ENCODE measurements at regions not wholly inside any gene's neighbourhood (a gene's known extent, or its start where the extent isn't known, plus 50 kb on each side); places are given as distances from the start of the nearest gene placed in this dataset.

GRCh38 chr14:25846246-25846645, 751.6 kb downstream of the NOVA1 start:
- Histone ChIP-seq H3K79me2 (ENCODE audit: low read length) (no peaks in the 10 kb centered on the region), H3K4me2 (ENCODE audit: low read length) (no peak overlapping the region), H3K9me3 (ENCODE audit: low read length) (peaks cover 25% of the 10 kb centered on the region; the same call in 1 of the 2 replicates), H4K20me1 (ENCODE audit: low read length) (no peaks in the 10 kb centered on the region), H3K36me3 (ENCODE audit: low read depth, low read length) (no peaks in the 10 kb centered on the region), H2AFZ (ENCODE audit: low read length) (no peak overlapping the region), H3F3A (ENCODE audit: low read length, unreplicated experiment) (no peaks in the 10 kb centered on the region), H3K9me2 (replicated peaks; ENCODE audit: low read length) (no peaks in the 10 kb centered on the region), H3K4me1 (ENCODE audit: insufficient read depth, low read length) (no peaks in the 10 kb centered on the region), H3K9ac (ENCODE audit: low read length) (no peak overlapping the region), H3K27me3 (ENCODE audit: low read length) (no peaks in the 10 kb centered on the region), H3K27ac (ENCODE audit: low read length) (no peak overlapping the region), H3K4me3 (ENCODE audit: low read length) (no peak overlapping the region)
- CTCF ChIA-PET = no interaction called here
- BruUV-seq (replicated peaks) = no TSS peak
- intact Hi-C loops (cut with micrococcal nuclease) = no loop called here
- ATAC-seq (no peak), DNase-seq (no peak)
- TF ChIP-seq EZH2phosphoT487 (IDR thresholded peaks at IDR 0.05; ENCODE audit: borderline replicate concordance, low read length) (no peak), CTCF (conservative IDR thresholded peaks at IDR 0.05; ENCODE audit: low read depth, low read length) (no peak), EZH2 (IDR thresholded peaks at IDR 0.05; ENCODE audit: low read length, unreplicated experiment) (no peak)
- POLR2A ChIA-PET (ENCODE audit: unreplicated experiment) = no interaction called here

- no peaks in the 10 kb centered on the region for H3K4me1 ChIP-seq (ENCODE audit: insufficient read depth, low read length)
- no peak overlapping the region for H3K4me2 ChIP-seq (ENCODE audit: low read length)
- no peak overlapping the region for H2AFZ ChIP-seq (ENCODE audit: low read length)
- H4K20me1 ChIP-seq (ENCODE audit: low read length) = no peaks in the 10 kb centered on the region
- no peak for ATAC-seq
- no peaks in the 10 kb centered on the region for H3K9me2 ChIP-seq (replicated peaks; ENCODE audit: low read length)
- no peak overlapping the region for H3K4me3 ChIP-seq (ENCODE audit: low read length)
- POLR2A ChIA-PET (ENCODE audit: unreplicated experiment) = no interaction called here
- no peak for DNase-seq
- intact Hi-C loops (cut with micrococcal nuclease) = no loop called here
- CTCF ChIA-PET = no interaction called here
- H3K27ac ChIP-seq (ENCODE audit: low read length) = no peak overlapping the region
- no peaks in the 10 kb centered on the region for H3K27me3 ChIP-seq (ENCODE audit: low read length)
- no peaks in the 10 kb centered on the region for H3F3A ChIP-seq (ENCODE audit: low read length, unreplicated experiment)
- H3K9ac ChIP-seq (ENCODE audit: low read length) = no peak overlapping the region
- H3K9me3 ChIP-seq (ENCODE audit: low read length) = peaks cover 19% of the 10 kb centered on the region; the same call in 1 of the 2 replicates
- no TSS peak for BruUV-seq (replicated peaks)
- no peaks in the 10 kb centered on the region for H3K36me3 ChIP-seq (ENCODE audit: low read depth, low read length)
- no peaks in the 10 kb centered on the region for H3K79me2 ChIP-seq (ENCODE audit: low read length)
- TF ChIP-seq CTCF (conservative IDR thresholded peaks at IDR 0.05; ENCODE audit: low read depth, low read length) = no peak
- TF ChIP-seq EZH2phosphoT487 (IDR thresholded peaks at IDR 0.05; ENCODE audit: borderline replicate concordance, low read length) = no peak
- TF ChIP-seq EZH2 (IDR thresholded peaks at IDR 0.05; ENCODE audit: low read length, unreplicated experiment) = no peak
Observed at GRCh38 chr14:25843481-25844470, 754.1 kb downstream of the NOVA1 start.

GRCh38 chr14:25841226-25841625, 756.6 kb downstream of the NOVA1 start:
- POLR2A ChIA-PET (ENCODE audit: unreplicated experiment) = no interaction called here
- intact Hi-C loops (cut with micrococcal nuclease) = no loop called here
- ATAC-seq (no peak), DNase-seq (no peak)
- H3K4me2 ChIP-seq (ENCODE audit: low read length) = no peak overlapping the region
- H3K27me3 ChIP-seq (ENCODE audit: low read length) = no peaks in the 10 kb centered on the region
- H3K4me3 ChIP-seq (ENCODE audit: low read length) = no peak overlapping the region
- H3F3A ChIP-seq (ENCODE audit: low read length, unreplicated experiment) = no peaks in the 10 kb centered on the region
- H3K36me3 ChIP-seq (ENCODE audit: low read depth, low read length) = no peaks in the 10 kb centered on the region
- H3K9ac ChIP-seq (ENCODE audit: low read length) = no peak overlapping the region
- H2AFZ ChIP-seq (ENCODE audit: low read length) = no peak overlapping the region
- CTCF ChIA-PET = no interaction called here
- no TSS peak for BruUV-seq (replicated peaks)
- H3K79me2 ChIP-seq (ENCODE audit: low read length) = no peaks in the 10 kb centered on the region
- no peaks in the 10 kb centered on the region for H3K9me2 ChIP-seq (replicated peaks; ENCODE audit: low read length)
- H3K4me1 ChIP-seq (ENCODE audit: insufficient read depth, low read length) = no peaks in the 10 kb centered on the region
- TF ChIP-seq EZH2phosphoT487 (IDR thresholded peaks at IDR 0.05; ENCODE audit: borderline replicate concordance, low read length) = no peak
- TF ChIP-seq EZH2 (IDR thresholded peaks at IDR 0.05; ENCODE audit: low read length, unreplicated experiment) = no peak
- TF ChIP-seq CTCF (conservative IDR thresholded peaks at IDR 0.05; ENCODE audit: low read depth, low read length) = no peak
- H3K27ac ChIP-seq (ENCODE audit: low read length) = no peak overlapping the region
- no peaks in the 10 kb centered on the region for H4K20me1 ChIP-seq (ENCODE audit: low read length)
- H3K9me3 ChIP-seq (ENCODE audit: low read length) = peaks cover 19% of the 10 kb centered on the region; the same call in 1 of the 2 replicates
